ENCODE measurements at regions not wholly inside any gene's neighbourhood (a gene's known extent, or its start where the extent isn't known, plus 50 kb on each side); places are given as distances from the start of the nearest gene placed in this dataset.

- ATAC-seq (no peak), DNase-seq (no peak)
- no peak overlapping the region for H3K4me3 Mint-ChIP-seq
- H3K9me3 ChIP-seq (ENCODE audit: control insufficient read depth, insufficient read depth, low read length), result no peaks in the 10 kb centered on the region
- H3K4me1 Mint-ChIP-seq, result no peaks in the 10 kb centered on the region
- H3K9me3 Mint-ChIP-seq, result peaks cover 0 to 3% of the 10 kb centered on the region in 2 donors
- H3K27me3 Mint-ChIP-seq (ENCODE audit: low read depth in 2 of 2), result peaks cover 12 to 35% of the 10 kb centered on the region in 2 donors
- intact Hi-C loops (cut with micrococcal nuclease), result no loop called here
- H3K4me1 ChIP-seq (ENCODE audit: control insufficient read depth, insufficient read depth, low read length), result no peaks in the 10 kb centered on the region
- no peak overlapping the region for H3K27ac ChIP-seq (ENCODE audit: low read length)
- 88% methylated on average over 12 of the region's 12 CpGs for WGBS (ENCODE audit: insufficient coverage)
- H3K4me3 ChIP-seq (ENCODE audit: low read length), result no peak overlapping the region
- H3K36me3 ChIP-seq (ENCODE audit: control insufficient read depth, insufficient read depth, low read length), result no peaks in the 10 kb centered on the region
- no peaks in the 10 kb centered on the region for H3K27me3 ChIP-seq (ENCODE audit: control insufficient read depth, insufficient read depth, low read length)
- H3K27ac Mint-ChIP-seq, result no peak overlapping the region
- H3K36me3 Mint-ChIP-seq, result no peaks in the 10 kb centered on the region
- TF ChIP-seq, protein P1, sequence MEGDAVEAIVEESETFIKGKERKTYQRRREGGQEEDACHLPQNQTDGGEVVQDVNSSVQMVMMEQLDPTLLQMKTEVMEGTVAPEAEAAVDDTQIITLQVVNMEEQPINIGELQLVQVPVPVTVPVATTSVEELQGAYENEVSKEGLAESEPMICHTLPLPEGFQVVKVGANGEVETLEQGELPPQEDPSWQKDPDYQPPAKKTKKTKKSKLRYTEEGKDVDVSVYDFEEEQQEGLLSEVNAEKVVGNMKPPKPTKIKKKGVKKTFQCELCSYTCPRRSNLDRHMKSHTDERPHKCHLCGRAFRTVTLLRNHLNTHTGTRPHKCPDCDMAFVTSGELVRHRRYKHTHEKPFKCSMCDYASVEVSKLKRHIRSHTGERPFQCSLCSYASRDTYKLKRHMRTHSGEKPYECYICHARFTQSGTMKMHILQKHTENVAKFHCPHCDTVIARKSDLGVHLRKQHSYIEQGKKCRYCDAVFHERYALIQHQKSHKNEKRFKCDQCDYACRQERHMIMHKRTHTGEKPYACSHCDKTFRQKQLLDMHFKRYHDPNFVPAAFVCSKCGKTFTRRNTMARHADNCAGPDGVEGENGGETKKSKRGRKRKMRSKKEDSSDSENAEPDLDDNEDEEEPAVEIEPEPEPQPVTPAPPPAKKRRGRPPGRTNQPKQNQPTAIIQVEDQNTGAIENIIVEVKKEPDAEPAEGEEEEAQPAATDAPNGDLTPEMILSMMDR (IDR thresholded peaks at IDR 0.05), result no peak
These were observed 67.5 kb upstream of the CORO2B start for GRCh38 chr15:68511073-68511991.

DNA sequence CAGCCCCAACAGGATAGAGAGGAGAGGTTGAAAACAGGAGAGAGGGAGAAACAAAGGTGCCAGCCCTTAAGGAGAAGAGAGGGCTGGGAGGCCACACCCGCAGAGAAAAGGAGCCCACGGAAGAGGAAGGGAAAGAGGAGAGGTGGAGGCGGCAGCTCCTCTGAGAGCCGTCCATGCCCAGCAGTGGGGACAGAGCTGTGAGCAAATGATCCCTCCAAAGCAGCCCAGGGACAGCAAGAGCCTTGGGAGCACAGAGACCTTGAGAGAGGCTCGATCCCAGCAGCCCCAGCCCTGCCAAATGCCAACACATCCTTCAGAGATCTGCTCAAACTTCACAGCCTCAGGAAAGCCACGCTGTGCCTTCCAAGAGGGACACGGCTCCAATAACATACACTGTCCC, 66.7 kb upstream of the CORO2B start:
- no peaks in the 10 kb centered on the region for H3K36me3 Mint-ChIP-seq
- H3K4me3 Mint-ChIP-seq, result no peak overlapping the region
- intact Hi-C loops (cut with micrococcal nuclease), result no loop called here
- ATAC-seq (no peak), DNase-seq (no peak)
- Histone ChIP-seq H3K27me3 (ENCODE audit: control insufficient read depth, insufficient read depth, low read length) (no peaks in the 10 kb centered on the region), H3K4me1 (ENCODE audit: control insufficient read depth, insufficient read depth, low read length) (no peaks in the 10 kb centered on the region), H3K36me3 (ENCODE audit: control insufficient read depth, insufficient read depth, low read length) (no peaks in the 10 kb centered on the region), H3K4me3 (ENCODE audit: low read length) (no peak overlapping the region), H3K9me3 (ENCODE audit: control insufficient read depth, insufficient read depth, low read length) (no peaks in the 10 kb centered on the region), H3K27ac (ENCODE audit: low read length) (no peak overlapping the region)
- H3K27ac Mint-ChIP-seq, result no peak overlapping the region
- no peaks in the 10 kb centered on the region for H3K4me1 Mint-ChIP-seq
- peaks cover 0 to 3% of the 10 kb centered on the region in 2 donors for H3K9me3 Mint-ChIP-seq
- peaks cover 12 to 37% of the 10 kb centered on the region in 2 donors for H3K27me3 Mint-ChIP-seq (ENCODE audit: low read depth in 2 of 2)
- TF ChIP-seq, protein P1 (IDR thresholded peaks at IDR 0.05), result no peak
- WGBS (ENCODE audit: insufficient coverage), result 80% methylated on average over 7 of the region's 7 CpGs

DNA sequence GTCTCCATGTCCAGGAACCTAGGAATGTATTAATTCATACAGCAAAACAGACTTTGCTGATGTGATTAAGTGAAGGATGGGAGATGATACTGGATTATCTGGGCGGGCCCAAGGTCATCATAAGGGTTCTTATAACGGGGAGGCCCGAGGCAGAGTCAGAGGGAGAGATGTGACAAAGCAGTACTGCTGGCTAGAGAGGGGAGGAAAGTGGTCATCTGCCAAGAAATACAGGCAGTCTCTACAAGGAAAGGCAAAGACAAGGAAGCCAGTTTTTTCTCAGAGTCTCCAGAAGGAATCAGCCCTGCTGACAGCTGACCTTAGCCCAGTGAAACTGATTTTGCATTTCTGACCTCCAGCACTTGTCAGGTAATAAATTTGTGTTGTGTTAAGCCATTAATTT, 66.2 kb upstream of the CORO2B start:
- Histone ChIP-seq H3K27ac (ENCODE audit: low read length) (no peak overlapping the region), H3K36me3 (ENCODE audit: control insufficient read depth, insufficient read depth, low read length) (no peaks in the 10 kb centered on the region), H3K9me3 (ENCODE audit: control insufficient read depth, insufficient read depth, low read length) (no peaks in the 10 kb centered on the region), H3K4me1 (ENCODE audit: control insufficient read depth, insufficient read depth, low read length) (no peaks in the 10 kb centered on the region), H3K27me3 (ENCODE audit: control insufficient read depth, insufficient read depth, low read length) (no peaks in the 10 kb centered on the region), H3K4me3 (ENCODE audit: low read length) (no peak overlapping the region)
- ATAC-seq, result no peak
- WGBS (ENCODE audit: insufficient coverage), result 79% methylated on average over 3 of the region's 3 CpGs
- Mint-ChIP-seq H3K9me3 (peaks cover 0 to 3% of the 10 kb centered on the region in 2 donors), H3K36me3 (no peaks in the 10 kb centered on the region), H3K4me1 (no peaks in the 10 kb centered on the region), H3K27me3 (ENCODE audit: low read depth in 2 of 2) (peaks cover 12 to 37% of the 10 kb centered on the region in 2 donors), H3K4me3 (no peak overlapping the region), H3K27ac (no peak overlapping the region)
- TF ChIP-seq, protein P1 (IDR thresholded peaks at IDR 0.05), result no peak
- intact Hi-C loops (cut with micrococcal nuclease), result no loop called here
- no peak for DNase-seq

Measured in natural killer cell (primary cell).